ENCODE measurements at regions not wholly inside any gene's neighbourhood (a gene's known extent, or its start where the extent isn't known, plus 50 kb on each side); places are given as distances from the start of the nearest gene placed in this dataset.

- no peak for DNase-seq (ENCODE audit: low read depth)
Measured at GRCh38 chr18:39796393-39796792, 2158.6 kb upstream of the PIK3C3 start.

GRCh38 chr18:39795350-39795749 lies 2159.7 kb upstream of the PIK3C3 start:
- no peak for DNase-seq (ENCODE audit: low read depth)

GRCh38 chr18:39793609-39794008 lies 2161.4 kb upstream of the PIK3C3 start:
- no peak for DNase-seq (ENCODE audit: low read depth)

DNA sequence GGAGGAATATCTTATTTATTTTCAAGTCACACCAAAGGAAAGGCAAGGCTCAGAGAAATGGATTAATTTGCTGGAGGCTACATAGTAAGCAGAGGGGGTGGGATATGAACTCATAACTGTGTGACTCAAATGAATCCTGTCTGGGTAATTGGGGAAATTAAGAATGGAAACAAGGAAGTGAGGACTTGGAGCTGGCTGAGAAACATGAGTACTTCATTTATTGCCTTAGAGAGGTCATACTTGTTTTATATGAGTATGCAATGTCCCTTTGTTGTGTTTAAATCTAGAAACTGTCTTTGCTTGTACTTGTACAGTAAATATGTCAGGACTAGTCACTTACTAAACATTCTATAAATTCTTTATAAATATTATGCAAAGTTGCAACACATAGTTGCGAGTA lies 2166.7 kb upstream of the PIK3C3 start:
- no peak for DNase-seq (ENCODE audit: low read depth)

DNA sequence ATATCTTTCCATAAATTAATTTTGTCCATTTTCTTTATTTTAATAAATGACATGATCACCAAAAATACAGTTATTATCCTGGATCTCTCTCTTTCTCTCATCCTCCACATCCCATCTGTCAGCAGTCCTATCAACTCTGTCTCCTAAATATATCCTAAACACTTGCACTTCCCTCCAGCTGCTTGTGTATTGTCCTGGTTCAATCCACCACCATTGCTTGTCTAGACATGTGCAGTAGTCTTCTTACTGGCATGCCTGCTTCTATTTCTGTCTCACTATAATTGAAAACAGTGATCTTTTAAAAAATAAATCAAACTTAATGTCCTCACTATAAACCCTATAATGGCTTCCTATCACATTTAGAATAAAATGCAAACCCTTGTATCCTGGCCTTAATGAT lies 2168.6 kb upstream of the PIK3C3 start:
- no peak for DNase-seq (ENCODE audit: low read depth)

DNA sequence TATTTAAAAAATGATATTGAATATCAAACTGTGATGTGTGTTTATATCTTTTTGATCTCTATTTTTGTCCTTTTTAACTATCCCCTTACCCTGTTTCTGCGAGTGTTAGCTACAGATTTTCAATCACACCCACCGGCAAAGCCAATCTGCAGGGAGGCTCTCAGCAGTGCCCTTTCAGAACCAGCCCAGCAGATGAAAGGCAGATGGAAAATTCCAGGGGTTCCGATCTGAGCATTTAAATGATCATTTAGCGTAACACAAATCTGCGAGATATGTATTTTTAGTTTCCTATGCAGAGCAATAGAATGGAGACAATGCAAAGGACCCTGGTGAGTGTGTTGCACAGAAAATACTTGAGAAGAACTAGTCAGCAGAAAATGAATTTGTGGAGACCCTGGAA lies 2170.5 kb upstream of the PIK3C3 start:
- DNase-seq (ENCODE audit: low read depth), result no peak

GRCh38 chr18:39781565-39781964 lies 2173.5 kb upstream of the PIK3C3 start:
- DNase-seq (ENCODE audit: low read depth), result no peak

GRCh38 chr18:39780774-39781173 lies 2174.3 kb upstream of the PIK3C3 start:
- no peak for DNase-seq (ENCODE audit: low read depth)

DNA sequence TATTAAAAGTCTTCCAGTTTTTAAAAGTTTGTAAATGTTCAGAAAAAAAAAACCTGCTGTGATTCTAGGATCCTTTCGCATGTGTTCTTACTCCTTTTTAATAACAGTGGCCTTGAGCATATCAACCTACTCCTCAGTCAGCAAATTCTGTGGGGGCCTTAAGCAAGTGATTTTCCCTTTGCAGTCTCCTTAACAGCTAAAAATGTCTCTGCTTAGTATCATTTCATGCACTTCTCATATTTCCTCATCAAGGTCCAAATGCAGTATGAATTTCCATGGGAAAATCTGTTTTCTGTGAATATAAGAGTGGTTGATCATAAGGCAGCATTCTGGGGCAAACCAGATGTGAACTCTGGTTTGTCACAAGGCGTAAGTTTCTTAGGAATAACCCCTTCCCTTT lies 2175.1 kb upstream of the PIK3C3 start:
- DNase-seq (ENCODE audit: low read depth), result no peak

- DNase-seq (ENCODE audit: low read depth), result no peak
Measured at GRCh38 chr18:39776766-39777165, 2178.3 kb upstream of the PIK3C3 start.

DNA sequence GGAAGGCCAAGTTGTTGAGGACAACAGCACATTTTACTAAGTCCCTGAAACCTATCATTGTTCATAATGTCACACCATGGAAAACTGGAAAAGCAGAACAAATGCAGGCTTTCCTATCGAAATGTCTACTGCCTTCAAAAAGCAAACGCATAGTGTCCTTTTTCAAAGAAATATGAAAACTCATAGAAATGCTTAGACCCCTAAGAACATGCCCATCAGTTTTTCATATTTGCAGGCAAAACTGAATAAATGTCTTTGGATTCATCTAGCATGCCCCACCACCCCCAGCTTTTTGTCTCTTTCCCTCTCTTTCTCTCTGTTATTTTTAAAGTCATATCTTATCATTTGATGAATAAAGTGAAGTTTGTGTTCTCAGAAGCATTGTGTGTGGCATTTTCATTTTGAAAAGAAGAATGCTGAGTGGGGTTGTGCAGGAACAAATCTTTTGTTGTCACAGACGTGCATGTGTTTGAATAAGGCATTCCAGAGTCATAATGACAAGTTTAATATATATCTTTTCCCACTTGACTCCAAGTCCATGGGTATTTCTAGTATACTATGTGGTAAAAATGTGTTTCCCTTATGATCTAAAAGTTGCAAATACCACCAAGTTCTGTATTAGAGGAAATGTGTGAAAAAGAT lies 2180.0 kb upstream of the PIK3C3 start:
- no peak for DNase-seq (ENCODE audit: low read depth)

GRCh38 chr18:39773646-39774045 lies 2181.4 kb upstream of the PIK3C3 start:
- DNase-seq (ENCODE audit: low read depth), result no peak

DNA sequence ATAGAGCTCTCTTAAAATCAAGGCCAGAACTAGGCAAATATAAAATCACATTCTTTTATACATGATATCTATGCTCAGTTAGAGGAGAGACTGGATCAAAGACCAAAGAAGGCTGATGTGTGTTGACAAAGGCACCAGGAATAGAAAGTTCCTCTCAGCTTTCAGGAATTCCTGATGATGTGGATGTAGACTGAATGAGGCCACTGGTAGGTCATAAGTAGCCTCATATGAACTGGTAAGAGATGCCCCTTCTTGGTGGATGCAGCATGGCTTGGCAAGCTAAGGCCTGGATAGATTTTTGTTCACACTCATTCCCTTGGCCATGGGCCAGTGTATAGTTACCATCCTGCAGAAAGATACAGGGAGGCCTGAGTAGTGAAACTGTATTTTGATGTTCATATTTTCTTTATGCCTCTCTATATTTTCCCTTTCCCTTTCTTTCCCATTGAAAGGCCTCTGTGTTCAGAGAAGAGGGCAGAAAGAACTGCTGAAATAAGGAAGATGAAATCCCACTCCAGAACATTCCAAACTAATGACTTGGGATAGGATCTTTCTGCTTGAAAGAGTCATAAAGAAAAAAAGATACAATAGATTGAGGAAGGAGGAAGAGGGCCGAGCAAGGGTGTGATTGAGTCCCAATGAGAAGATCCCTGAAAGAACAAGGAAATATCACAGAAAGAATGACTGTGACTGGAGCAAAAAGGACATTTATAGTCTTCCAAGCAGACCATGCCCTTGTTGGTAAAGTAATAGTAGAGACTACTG lies 2182.7 kb upstream of the PIK3C3 start:
- DNase-seq (ENCODE audit: low read depth), result no peak

- DNase-seq (ENCODE audit: low read depth), result no peak
Measured at GRCh38 chr18:39770399-39770798, 2184.6 kb upstream of the PIK3C3 start.

DNA sequence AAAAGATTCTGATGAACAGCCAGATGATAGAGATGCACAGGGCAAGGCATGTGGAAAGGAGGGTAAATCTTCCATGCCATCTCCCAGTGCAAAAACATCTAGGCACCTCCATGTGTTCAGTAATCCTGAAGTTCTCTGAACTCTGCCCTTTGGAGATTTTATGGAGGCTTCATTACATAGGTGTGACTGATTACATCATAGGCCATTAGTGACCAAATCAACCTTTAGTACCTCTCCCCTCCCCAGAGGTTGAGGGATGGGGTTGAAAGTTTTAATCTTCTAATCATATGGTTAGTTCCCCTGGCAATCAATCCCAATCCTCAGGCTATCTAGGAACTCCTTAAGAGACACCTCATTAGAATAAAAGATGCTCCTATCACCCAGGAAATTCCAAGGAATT lies 2190.2 kb upstream of the PIK3C3 start:
- DNase-seq (ENCODE audit: low read depth), result no peak

GRCh38 chr18:39761273-39761672 lies 2193.8 kb upstream of the PIK3C3 start:
- no peak for DNase-seq (ENCODE audit: low read depth)

DNA sequence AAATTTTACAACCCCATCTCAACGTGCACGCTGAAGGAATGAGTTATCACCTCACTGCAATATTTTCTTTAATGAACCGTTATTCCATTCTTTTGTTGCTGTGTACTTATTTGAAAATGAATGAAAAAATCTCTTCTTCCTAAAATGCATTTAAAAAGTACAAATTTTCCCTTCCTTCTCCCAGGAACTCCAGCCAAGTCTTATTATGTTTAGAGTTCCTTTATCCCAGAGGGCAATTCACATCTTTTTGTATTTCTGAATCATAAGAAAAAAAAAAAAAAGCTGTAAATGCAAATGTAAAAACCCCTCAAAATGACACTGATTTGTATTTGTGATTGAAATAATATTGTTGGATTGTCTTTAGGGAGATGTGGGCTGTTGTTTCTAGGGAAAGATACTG lies 2194.3 kb upstream of the CELF4 start:
- DNase-seq (ENCODE audit: low read depth), result no peak

GRCh38 chr18:39753178-39753577 lies 2187.6 kb upstream of the CELF4 start:
- DNase-seq (ENCODE audit: low read depth), result no peak

DNA sequence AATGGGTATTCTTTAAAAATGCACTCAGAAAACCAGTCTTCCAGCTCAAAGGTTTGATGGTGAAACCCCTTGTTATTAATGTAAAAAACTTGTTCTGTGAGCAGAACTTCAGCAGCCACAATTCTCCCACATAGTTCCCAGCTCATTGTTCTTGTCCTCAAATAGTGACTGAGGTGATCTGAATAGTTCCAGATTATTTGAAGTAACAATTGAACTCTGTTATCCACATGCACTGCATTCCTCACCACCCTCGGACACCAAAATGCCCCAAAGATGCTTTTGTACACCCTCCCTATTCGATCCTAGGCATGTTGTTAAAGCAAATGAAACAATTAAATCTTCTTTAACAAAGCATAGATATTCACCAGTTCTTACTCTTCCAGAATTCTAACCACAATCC lies 2186.8 kb upstream of the CELF4 start:
- no peak for DNase-seq (ENCODE audit: low read depth)

DNA sequence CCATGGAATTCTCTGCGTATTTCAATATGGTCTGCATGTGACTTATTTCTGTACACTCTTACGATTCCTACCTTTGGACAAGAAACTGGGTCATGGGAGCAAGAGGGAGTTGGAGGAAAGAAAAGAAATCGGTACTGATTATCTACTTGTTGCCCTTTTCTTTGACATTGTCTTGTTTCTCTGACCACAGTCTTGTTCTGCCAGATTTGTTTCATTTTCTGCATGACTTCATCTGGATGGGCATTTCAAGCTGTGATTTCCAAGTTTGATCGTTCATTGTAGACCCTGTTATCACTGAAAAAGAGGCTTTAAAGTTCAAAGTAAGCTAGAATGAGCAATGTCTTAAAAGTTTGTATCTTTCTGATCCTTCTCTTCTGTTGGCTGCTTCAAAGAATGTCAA lies 2186.3 kb upstream of the CELF4 start:
- no peak for DNase-seq (ENCODE audit: low read depth)

- DNase-seq (ENCODE audit: low read depth), result no peak
Measured at GRCh38 chr18:39751161-39751560, 2185.6 kb upstream of the CELF4 start.

- DNase-seq (ENCODE audit: low read depth), result no peak
Measured at GRCh38 chr18:39749154-39749553, 2183.6 kb upstream of the CELF4 start.

DNA sequence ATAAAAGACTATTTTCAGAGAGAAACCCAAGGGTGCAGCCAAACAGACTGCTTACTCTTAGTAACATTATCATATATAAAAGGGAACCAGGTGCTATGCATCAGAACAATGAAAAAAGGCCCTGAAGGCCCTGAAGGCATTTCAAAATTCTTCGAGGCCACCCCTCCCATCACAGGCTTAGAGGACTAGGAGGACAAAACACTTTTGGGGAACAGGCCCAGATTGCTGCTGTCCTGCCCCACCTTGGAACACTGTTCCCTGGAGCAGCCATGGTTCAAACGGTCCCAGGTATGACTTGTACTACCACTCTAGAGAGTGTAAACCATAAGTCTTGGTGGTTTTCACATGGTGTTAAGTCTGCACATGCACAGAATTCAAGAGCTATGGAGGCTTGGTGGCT lies 2183.1 kb upstream of the CELF4 start:
- DNase-seq (ENCODE audit: low read depth), result no peak

GRCh38 chr18:39746201-39746600 lies 2180.6 kb upstream of the CELF4 start:
- no peak for DNase-seq (ENCODE audit: low read depth)

Measured in T-helper 22 cell (primary cell).